Colon (tissue), 2 donors: ENCODE measurements at regions not wholly inside any gene's neighbourhood (a gene's known extent, or its start where the extent isn't known, plus 50 kb on each side); places are given as distances from the start of the nearest gene placed in this dataset.

Experiments used
- FAIRE-seq: peaks from 2 replicates; lab custom pipeline; 2012; peaks lifted over from hg19 to GRCh38; lab: Jason Lieb, UNC
- donor health status: control.
- donor health status: control.

DNA sequence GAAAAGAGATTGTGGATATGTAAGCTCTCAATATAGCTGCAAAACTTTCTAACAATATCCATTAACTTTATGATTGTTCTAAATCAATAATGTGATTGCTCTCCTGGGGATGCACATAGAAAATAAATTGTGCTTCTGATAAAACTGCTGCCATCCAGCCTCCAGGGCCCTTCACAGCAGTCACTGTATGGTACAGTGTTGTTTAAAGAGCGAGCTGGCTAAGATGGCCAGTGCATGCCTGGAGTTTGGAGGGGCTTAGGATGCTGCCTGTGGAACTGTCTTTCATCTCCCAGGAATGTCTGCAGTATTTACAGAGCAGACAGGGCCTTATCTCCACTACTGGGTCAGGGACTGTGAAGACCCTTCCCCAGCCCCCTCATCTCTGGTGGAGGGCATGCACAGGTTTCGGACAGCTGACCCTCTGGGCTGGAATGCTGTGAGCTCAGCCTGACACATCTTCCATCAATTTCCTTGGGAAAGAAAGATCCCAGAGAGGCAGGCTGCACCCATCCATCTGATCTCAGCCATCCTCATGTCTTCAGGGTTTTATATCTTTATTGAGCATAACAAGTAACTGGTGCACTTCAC, 137.0 kb downstream of the PLPP3 start:
- FAIRE-seq = no peak

DNA sequence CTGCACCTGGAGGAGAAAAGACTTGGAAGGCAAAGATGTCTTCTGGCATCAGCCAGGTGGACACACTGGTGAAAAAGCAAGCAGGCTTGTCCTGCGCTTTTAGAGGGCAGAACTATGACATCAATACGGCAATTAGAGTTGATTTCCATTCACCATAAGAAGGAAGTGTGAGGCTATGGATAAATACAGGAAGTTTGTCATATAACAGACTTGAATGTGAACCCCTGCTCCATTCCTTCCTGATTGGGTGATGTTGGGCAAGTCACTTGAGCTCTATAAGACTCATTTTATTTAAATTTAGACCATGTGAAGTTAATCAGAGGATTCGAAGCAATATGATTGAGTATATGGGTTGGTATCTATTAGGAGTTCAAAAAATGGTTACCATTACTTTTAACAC, 137.8 kb downstream of the PLPP3 start:
- no peak for FAIRE-seq

DNA sequence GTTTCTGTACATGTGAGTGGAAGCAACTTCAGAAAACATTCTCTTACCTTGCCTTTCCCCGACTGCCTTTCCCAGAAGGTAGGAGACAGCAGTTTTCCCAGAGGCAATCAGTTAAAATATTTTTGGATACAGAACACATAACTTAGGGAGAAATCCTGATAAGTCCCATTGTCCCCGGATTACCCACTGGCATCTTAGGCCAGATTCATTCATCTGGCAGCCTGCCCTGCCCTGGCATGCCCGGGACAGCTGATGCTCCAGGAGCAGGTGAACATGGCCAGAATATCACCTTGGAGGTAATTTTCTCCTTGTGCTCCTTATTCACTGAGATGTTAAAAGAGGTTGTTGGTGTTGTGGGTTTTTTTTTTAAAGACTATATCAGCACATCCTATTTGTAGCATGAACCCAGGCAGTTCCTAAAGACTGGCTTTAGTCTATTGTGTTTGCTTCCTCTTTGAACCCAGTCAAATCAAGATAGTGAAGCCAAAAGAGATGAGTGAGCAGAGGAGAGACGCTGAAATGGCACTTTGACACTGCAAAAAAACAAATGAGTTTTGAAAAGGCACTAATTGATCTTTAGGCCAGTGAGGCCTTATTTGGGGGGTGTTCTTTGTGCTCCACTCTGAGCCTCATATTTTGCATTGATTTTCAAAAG, 139.6 kb downstream of the PLPP3 start:
- no peak for FAIRE-seq

DNA sequence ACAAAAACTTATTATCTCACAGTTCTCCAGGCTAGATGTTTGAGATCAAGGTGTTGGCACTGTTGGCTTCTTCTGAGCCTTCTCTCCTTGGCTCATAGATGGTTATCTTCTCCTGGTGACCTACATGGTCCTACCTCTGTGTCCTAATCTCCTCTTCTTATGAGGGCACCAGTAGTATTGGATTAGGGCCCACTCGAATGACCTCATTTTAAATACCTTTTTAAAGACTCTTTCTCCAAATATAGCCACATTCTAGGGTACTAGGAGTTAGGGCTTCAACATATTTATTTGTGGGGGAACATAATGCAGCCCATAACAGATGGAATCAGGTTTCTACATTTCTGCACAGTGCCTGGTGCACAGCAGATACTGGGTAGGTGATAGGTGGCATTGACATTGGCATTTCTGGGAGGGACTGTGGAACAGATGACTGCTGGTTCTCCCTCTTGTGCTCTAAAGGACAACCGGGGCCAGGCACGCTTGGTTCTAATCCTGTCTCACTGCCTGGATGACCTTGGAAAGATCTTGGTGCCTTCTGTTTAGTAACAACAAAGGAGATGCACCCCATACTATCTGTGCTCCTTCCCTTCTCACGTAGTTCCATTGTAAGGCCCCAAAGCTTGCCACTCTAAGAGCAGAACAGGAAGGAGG, 140.3 kb downstream of the PLPP3 start:
- FAIRE-seq = no peak

DNA sequence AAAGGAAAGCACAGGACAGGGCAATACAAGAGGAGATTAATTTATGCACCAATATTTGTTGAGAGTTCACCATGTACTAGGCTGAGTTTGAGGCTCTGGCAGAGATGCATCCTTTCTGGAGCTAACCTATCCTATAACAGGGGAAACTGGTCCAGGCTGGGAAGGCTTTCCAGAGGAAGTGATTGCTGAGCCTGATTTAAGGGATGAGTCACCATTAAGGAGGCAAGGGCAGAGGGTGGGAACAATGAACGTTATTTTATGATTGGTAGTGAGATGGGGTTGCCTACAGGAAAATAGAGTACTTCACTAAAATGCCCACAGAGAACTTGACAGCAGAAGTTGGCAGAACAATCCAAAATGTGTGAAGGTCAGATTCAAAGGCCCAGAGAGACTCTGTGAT, 141.4 kb downstream of the PLPP3 start:
- FAIRE-seq = no peak

DNA sequence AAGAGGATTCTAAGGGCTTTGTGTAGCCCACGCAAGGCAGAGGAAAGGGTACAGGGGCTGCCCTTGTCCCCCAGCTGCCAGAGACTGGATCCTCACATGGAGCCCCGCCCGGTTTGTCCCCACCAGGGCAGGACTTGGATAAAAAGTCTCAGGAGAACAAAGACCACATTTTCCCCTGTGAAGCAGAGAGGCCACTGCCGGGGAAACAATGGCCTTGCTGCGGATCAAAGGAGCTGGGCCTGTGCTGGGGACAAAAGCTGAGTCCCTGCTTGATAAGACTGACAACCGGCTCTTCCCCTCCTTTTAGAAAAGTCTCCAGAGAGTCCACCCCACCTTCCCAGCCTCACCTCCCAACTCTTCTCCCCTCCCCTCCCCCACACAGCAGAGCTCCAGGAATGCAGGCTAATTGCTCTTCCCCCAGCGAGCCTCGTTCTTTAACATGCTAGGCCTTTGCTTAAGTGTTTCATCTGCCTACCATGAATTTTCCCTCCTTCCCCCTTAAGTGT, 142.4 kb downstream of the PLPP3 start:
- FAIRE-seq = no peak

DNA sequence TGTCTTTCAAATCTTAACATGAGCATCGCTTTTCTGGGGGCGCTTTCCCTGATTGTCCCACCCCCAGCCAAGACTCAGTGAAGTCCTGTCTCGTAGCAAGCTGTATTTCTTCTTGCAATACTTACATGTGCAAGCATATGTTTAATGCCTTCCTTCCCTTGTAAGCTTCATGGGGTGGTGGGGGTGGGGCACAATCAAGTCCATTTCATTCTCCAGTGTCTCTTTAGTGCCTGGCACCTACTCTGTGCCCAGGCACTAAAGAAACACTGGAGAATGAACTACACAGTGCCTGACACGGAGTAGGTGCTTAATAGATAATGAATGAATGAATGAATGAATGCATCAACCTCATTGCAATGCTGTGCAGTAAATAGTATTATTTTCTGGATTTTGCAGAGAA, 143.1 kb downstream of the PLPP3 start:
- no peak for FAIRE-seq

DNA sequence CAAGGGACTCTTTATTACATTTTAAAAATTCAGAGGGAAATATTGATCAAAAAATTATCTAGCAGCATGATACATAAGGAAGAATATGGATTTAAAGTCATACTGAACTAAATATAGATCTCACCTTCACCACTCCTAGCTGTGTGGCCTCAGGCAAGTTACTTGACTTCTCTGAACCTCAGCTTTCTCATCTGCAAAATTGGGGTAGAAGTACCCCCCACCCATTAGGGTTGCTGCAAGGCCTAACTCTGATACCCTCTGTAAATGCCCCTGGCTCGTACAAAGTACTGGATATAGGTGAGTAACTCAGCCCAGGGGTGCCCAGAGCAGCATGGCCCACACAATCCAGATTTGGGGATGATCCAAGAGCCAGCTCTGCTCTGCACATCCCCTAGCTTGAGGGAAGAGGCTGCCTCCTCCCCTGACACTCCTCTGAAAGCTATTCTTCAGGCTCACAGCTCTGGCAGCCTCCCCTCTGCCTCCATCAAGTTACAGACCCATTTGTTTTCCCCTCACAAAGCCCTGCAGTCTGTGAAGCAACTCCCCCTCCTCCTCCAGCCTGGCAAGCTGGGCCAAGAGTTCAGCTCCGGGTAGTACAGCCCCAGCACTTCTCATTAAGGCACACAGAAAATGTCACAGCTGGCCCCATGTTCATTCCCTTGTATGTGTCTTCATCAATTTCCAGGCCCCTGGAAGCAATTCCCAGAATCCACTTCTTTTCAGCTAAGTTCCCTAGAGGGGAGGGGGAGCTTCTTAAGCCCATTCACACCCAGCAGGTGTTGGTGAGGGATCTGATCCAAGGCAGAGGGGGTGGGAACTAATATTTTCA, 143.7 kb downstream of the PLPP3 start:
- no peak for FAIRE-seq

DNA sequence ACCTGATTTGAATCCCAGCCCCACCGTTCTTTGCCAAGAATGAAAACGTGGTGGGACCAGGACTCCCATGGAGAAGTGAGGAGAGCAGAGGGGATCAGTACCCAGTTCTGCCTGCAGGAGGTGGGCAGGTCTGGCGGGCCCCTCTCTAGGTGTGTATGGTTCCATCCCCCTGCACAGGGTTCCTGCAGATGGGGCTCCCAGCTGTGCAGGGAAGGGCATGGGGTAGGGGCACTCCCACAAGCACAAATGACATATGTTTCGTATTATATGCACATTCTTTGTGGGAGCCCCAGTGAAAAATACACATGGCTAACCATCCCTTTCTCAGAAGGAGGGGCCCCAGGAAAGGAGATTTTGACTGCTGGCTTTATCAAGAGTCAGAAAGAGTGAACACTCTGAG, 144.6 kb downstream of the PLPP3 start:
- FAIRE-seq = no peak

DNA sequence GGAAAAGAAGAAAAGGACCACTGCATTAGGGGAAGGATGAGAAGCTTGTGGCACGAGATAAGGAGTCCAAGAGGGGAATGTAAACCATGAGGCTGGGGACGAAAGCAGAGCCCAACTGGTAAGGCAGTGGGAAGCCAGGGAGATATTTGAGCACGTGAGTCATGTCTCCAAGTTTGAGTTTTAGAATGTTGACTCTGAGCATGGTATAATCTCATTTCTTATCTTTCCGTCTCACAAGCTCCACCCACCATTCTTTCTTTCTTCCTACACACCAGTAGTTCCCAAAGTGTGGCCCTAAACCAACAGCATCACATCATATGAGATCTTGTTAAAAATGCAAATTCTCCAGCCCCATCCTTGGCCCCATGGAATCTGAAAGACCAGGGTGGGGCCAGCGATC, 145.3 kb downstream of the PLPP3 start:
- no peak for FAIRE-seq

DNA sequence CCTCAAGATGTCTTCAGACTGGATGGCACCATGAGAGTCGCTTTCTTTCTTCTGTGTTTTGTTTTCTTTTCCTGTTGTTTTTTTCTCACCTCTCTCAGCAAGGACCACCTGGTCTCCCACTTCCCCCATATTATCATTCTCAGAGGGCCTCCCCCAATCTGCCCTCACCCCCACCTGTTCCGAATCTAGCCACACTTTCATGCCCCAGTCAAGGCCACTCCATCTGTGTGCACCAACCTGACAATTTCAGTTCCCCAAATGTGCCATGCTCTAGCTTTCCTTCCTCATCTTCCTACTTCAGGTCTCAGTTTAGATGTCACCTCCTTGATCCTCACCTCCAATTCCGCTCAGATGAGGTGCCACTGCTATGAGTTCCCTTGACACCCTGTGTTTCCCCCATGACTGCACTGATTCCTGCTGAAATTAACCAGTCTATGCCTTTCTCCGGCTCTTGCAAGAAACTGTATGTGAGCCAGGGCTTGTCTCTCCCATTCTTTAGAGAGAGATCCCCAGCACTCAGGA, 146.2 kb downstream of the PLPP3 start:
- no peak for FAIRE-seq

DNA sequence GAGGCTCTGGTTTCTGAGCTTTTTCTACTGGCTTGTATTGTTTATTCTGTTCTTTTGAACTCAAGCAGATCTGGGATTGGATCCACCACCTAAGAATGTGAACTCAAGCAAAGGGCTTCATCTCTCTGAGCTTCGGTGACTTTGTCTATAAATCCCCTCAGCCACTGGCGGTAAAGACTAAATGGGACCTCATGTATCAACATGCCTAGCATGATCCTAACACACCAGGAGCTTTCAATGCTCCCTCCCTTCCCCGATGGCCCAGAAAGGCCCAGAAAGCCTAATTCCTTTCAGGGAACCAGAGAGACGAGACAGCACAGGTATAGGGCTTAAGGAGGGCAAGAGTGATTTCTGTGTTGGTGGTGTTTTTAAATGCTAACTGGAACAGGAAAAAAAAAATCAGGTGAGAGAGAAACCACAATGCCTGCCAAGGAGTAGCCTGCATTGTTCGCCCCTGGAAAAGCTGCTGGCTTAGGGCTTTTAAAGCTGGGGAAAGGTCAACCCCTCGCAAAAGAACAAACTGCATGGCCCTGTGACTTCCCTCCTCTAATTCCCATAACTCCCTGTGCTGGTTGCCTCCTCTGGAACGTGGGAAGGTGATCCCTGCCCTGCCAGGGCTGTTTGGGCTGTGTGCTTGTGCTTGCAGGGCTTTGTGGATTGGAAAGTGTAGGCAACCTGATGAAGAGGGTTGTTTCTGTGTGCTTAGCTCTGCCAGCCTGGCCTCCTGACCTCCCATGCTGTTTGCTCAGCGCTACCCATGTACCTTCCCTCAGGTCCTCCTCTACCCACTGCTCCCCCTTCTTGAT, 147.0 kb downstream of the PLPP3 start:
- no peak for FAIRE-seq

DNA sequence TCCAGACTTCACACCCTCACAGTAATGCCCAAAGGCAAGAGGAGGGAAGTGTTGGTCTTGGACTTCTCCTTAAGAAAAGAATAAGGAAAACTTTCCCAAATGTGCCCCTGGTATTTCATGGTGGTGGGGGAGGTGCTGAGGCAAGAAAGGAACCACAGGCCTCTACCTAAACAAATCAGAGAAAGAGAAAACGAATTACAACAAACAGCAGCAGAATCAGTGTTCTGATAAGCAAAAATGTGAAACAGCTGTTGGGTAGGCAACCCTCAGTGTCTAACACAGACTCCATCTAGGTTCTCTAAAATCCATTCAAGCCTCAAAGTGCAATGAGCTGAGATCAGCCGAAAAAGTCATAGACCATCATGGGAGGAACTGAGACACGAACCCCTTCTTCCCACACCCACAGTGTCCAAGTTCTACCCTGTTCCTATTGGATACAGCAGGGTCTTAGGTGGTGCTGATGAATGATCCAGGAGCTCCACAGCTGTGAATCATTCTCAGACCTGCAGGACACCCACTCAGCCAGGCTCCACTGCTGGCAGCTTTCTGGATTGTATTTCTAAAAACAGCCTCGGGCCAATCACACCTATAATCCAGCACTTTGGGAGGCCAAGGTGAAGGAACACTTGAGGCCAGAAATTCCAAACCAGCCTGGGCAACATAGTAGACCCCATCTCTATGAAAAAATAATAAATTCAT, 149.1 kb downstream of the PLPP3 start:
- no peak for FAIRE-seq

DNA sequence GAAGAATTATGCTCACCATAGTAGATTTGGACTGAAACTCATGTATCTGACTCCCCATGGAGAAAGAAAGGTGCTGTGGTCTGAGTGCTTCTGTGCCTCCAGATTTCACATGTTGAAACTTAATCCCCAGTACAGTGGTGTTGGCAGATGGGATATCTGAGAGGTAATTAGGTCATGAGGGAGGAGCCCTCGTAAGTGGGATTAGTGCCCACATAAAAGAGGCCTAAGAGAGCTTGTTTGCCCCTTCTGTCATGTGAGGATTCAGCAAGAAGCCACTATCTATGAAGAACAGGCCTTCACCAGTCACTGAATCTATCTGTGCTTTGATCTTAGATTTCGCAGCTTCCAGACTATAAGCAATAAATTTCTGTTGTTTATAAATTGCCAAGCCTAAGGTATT, 150.1 kb downstream of the PLPP3 start:
- FAIRE-seq = no peak

DNA sequence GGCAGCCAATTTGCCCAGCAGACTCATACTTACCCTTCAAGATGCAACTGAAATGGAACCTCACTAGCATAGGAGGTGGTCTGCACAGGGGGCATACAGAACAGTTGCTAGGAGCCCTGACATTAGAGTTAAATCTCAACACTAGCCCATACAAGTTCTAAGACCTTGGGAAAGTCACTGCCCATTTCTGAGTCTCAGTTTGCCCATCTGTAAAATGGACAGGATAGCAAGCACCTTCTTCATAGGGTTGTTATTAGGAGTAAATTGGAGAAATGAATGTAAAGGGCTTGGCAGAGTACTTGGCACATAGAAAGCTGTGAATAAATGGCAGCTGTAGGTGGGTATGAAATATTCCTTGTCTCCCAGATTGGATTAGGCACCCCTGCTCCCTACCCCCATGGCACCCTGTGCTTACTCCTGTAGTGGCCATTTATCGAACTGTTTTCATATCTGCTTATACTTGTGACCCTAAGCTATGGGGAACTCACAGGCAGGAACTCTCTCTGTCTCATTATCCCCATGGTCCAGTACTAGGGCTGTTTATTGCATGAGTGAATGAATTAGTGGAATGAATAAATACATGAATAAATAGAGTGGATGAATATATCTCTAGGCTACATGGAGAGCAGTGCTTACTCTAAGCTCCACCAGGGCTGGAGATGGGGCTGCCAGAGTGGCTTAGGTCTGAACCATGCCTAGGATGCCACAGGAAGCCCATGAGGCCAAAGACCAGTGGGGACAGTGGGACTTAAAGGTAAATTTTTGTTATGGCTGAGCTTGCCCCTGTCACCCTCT, 152.6 kb downstream of the PLPP3 start:
- no peak for FAIRE-seq

DNA sequence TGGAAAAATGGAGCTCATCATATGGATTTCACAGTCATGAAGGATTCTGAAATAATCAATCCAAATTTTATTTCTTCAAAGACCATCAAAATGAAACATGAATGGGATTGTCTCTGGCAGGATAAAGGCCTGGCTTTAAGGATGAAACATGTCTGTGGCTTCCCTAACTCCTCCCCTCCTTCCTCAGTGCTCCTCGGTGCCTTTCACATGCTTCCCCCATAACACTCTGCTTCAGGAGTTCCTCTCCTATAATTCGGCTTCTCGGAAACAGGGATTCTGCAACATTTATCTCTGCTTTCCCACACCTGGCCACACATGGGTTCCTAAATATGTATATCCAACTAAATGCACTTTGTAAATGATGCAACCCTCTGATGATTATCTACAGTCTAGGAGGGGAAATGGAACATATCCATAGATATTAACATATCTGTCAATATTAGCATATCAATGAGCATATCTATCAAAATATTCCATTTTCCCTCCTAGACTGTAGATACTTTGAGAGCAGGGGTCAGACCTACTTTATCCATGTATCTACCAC, 153.8 kb downstream of the PLPP3 start:
- no peak for FAIRE-seq

DNA sequence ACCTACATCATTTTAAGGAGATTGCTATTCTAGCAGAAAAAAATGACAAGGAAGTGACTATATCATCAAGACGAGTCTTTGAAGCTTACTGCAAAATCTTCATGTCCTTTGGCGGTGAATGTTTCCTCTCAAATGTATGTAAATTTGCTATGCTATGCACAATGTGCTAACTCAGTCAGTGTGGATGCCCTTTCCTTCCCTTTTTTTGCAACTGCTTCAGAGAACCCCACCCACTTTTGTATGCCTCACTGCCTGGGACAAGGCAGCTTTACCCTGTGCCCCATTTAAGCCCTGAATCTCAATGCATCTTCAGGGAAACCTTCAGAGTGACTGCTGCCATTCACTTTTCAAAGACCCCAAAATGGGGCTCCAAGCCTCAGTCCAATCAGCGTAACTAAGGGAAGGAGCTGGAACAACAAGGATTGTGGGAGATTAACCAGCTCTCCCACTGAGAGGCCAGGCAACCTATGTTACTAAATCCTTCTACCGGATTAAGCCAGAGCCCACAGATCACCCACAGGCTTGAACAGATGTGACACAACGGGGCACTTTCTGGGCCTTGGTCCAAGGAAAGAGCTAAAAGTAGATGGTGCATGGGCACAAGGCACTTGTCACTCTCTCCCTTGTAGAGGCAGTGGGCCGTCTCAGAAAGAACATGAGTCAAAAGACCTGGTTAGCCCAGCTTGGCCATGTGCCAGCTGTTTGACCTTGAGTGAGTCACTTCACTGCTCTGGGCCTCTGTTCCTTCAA, 154.4 kb downstream of the PLPP3 start:
- no peak for FAIRE-seq

DNA sequence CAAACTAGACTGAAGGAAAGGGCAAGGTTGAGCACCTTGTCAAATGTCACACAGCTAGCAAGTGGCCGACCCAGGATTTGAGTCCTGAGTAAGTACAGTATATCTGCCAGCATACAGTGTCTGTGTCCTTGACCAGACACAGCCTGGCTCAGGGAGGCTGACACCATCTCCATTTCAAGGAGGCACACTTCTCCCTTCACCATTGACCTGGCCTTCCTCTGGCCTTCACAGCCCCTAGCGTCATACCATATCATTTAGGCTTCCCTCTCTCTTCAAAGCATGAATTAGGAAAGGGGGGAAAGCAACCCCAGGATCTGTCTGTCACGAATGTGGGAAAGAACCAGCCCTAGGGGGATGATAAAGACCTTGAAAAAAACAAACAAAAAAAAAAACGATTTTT, 155.6 kb downstream of the PLPP3 start:
- FAIRE-seq = no peak

DNA sequence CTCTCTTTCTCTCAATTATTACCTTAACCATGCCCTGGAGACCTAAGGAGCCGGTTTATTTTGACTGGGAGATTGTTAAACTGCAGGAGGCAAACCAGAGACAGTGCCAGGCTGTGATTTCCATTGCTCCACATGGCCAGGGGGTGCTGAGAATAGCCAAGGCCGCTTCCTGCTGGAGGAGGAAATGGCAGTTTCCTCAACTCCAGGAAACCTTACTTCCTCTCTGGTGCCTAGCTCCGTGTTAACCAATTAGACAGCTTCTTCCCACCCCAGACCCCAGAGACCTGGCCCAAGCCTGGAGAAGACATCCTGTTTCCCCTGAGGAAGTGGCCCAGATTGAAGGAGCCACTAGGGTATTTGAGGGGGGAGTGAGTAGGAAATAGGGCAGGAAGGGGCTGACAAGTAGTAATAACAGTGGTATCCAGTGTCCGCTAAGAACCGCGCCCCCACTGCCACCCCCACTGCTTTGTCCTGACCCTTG, 161.2 kb downstream of the PLPP3 start:
- no peak for FAIRE-seq
